ENCODE measurements at regions not wholly inside any gene's neighbourhood (a gene's known extent, or its start where the extent isn't known, plus 50 kb on each side); places are given as distances from the start of the nearest gene placed in this dataset.
A peak's percentile ranks its signal among the peaks of the same experiment; 100 is the strongest.

- no peak for DNase-seq
- Histone ChIP-seq H3K36me3 (replicated peaks; ENCODE audit: control insufficient read depth, insufficient read depth, low read length) (no peaks in the 10 kb centered on the region), H3K4me3 (ENCODE audit: insufficient read depth, low read depth, low read length) (no peak overlapping the region), H3K27me3 (ENCODE audit: control insufficient read depth, insufficient read depth, low read length) (no peaks in the 10 kb centered on the region)
Measured at GRCh38 chr14:80350707-80351106, 139.4 kb upstream of the DIO2 start.

- Histone ChIP-seq H3K36me3 (replicated peaks; ENCODE audit: control insufficient read depth, insufficient read depth, low read length) (no peaks in the 10 kb centered on the region), H3K27me3 (ENCODE audit: control insufficient read depth, insufficient read depth, low read length) (no peaks in the 10 kb centered on the region), H3K4me3 (ENCODE audit: insufficient read depth, low read depth, low read length) (no peak overlapping the region)
- no peak for DNase-seq
Measured at GRCh38 chr14:80346395-80346794, 135.1 kb upstream of the DIO2 start.

GRCh38 chr14:80344208-80344607, 132.9 kb upstream of the DIO2 start:
- Histone ChIP-seq H3K36me3 (replicated peaks; ENCODE audit: control insufficient read depth, insufficient read depth, low read length) (no peaks in the 10 kb centered on the region), H3K27me3 (ENCODE audit: control insufficient read depth, insufficient read depth, low read length) (no peaks in the 10 kb centered on the region), H3K4me3 (ENCODE audit: insufficient read depth, low read depth, low read length) (no peak overlapping the region)
- DNase-seq: no peak

GRCh38 chr14:80336608-80337106, 125.4 kb upstream of the DIO2 start:
- DNase-seq: no peak
- H3K36me3 ChIP-seq (replicated peaks; ENCODE audit: control insufficient read depth, insufficient read depth, low read length): no peaks in the 10 kb centered on the region

GRCh38 chr14:80325688-80326087, 114.4 kb upstream of the DIO2 start:
- no peak overlapping the region for H3K4me3 ChIP-seq (ENCODE audit: insufficient read depth, low read depth, low read length)
- no peaks in the 10 kb centered on the region for H3K27me3 ChIP-seq (ENCODE audit: control insufficient read depth, insufficient read depth, low read length)
- no peak for DNase-seq
- H3K36me3 ChIP-seq (replicated peaks; ENCODE audit: control insufficient read depth, insufficient read depth, low read length): no peaks in the 10 kb centered on the region

More at GRCh38 chr14:80336608-80337106, 125.4 kb upstream of the DIO2 start:
- Histone ChIP-seq H3K4me3 (ENCODE audit: insufficient read depth, low read depth, low read length) (no peak overlapping the region), H3K27me3 (ENCODE audit: control insufficient read depth, insufficient read depth, low read length) (no peaks in the 10 kb centered on the region)

- no peaks in the 10 kb centered on the region for H3K36me3 ChIP-seq (replicated peaks; ENCODE audit: control insufficient read depth, insufficient read depth, low read length)
- no peak overlapping the region for H3K4me3 ChIP-seq (ENCODE audit: insufficient read depth, low read depth, low read length)
- no peak for DNase-seq
- H3K27me3 ChIP-seq (ENCODE audit: control insufficient read depth, insufficient read depth, low read length): no peaks in the 10 kb centered on the region
Measured at GRCh38 chr14:80325112-80325511, 113.8 kb upstream of the DIO2 start.

GRCh38 chr14:80324649-80325048, 113.3 kb upstream of the DIO2 start:
- H3K27me3 ChIP-seq (ENCODE audit: control insufficient read depth, insufficient read depth, low read length): no peaks in the 10 kb centered on the region
- no peaks in the 10 kb centered on the region for H3K36me3 ChIP-seq (replicated peaks; ENCODE audit: control insufficient read depth, insufficient read depth, low read length)
- no peak for DNase-seq
- no peak overlapping the region for H3K4me3 ChIP-seq (ENCODE audit: insufficient read depth, low read depth, low read length)

- no peak for DNase-seq
- Histone ChIP-seq H3K4me3 (ENCODE audit: insufficient read depth, low read depth, low read length) (no peak overlapping the region), H3K27me3 (ENCODE audit: control insufficient read depth, insufficient read depth, low read length) (no peaks in the 10 kb centered on the region), H3K36me3 (replicated peaks; ENCODE audit: control insufficient read depth, insufficient read depth, low read length) (no peaks in the 10 kb centered on the region)
Measured at GRCh38 chr14:80323038-80323665, 111.8 kb upstream of the DIO2 start.

GRCh38 chr14:80316441-80316840, 105.1 kb upstream of the DIO2 start:
- Histone ChIP-seq H3K36me3 (replicated peaks; ENCODE audit: control insufficient read depth, insufficient read depth, low read length) (no peaks in the 10 kb centered on the region), H3K4me3 (ENCODE audit: insufficient read depth, low read depth, low read length) (no peak overlapping the region), H3K27me3 (ENCODE audit: control insufficient read depth, insufficient read depth, low read length) (no peaks in the 10 kb centered on the region)
- no peak for DNase-seq

- no peak overlapping the region for H3K4me3 ChIP-seq (ENCODE audit: insufficient read depth, low read depth, low read length)
- DNase-seq: peak; percentile 2
- H3K36me3 ChIP-seq (replicated peaks; ENCODE audit: control insufficient read depth, insufficient read depth, low read length): no peaks in the 10 kb centered on the region
- no peaks in the 10 kb centered on the region for H3K27me3 ChIP-seq (ENCODE audit: control insufficient read depth, insufficient read depth, low read length)
Measured at GRCh38 chr14:80315681-80316080, 104.4 kb upstream of the DIO2 start.

GRCh38 chr14:80313806-80314205, 102.5 kb upstream of the DIO2 start:
- Histone ChIP-seq H3K36me3 (replicated peaks; ENCODE audit: control insufficient read depth, insufficient read depth, low read length) (no peaks in the 10 kb centered on the region), H3K4me3 (ENCODE audit: insufficient read depth, low read depth, low read length) (no peak overlapping the region), H3K27me3 (ENCODE audit: control insufficient read depth, insufficient read depth, low read length) (no peaks in the 10 kb centered on the region)
- no peak for DNase-seq

- no peak overlapping the region for H3K4me3 ChIP-seq (ENCODE audit: insufficient read depth, low read depth, low read length)
- no peaks in the 10 kb centered on the region for H3K36me3 ChIP-seq (replicated peaks; ENCODE audit: control insufficient read depth, insufficient read depth, low read length)
- no peaks in the 10 kb centered on the region for H3K27me3 ChIP-seq (ENCODE audit: control insufficient read depth, insufficient read depth, low read length)
- DNase-seq: no peak
Measured at GRCh38 chr14:80310938-80311750, 99.8 kb upstream of the DIO2 start.

GRCh38 chr14:80304125-80304766, 92.9 kb upstream of the DIO2 start:
- H3K27me3 ChIP-seq (ENCODE audit: control insufficient read depth, insufficient read depth, low read length): no peaks in the 10 kb centered on the region
- no peaks in the 10 kb centered on the region for H3K36me3 ChIP-seq (replicated peaks; ENCODE audit: control insufficient read depth, insufficient read depth, low read length)
- H3K4me3 ChIP-seq (ENCODE audit: insufficient read depth, low read depth, low read length): no peak overlapping the region
- DNase-seq: no peak

- no peaks in the 10 kb centered on the region for H3K27me3 ChIP-seq (ENCODE audit: control insufficient read depth, insufficient read depth, low read length)
- DNase-seq: no peak
- no peak overlapping the region for H3K4me3 ChIP-seq (ENCODE audit: insufficient read depth, low read depth, low read length)
- no peaks in the 10 kb centered on the region for H3K36me3 ChIP-seq (replicated peaks; ENCODE audit: control insufficient read depth, insufficient read depth, low read length)
Measured at GRCh38 chr14:80300351-80300750, 89.0 kb upstream of the DIO2 start.

GRCh38 chr14:80298491-80299017, 87.2 kb upstream of the DIO2 start:
- Histone ChIP-seq H3K4me3 (ENCODE audit: insufficient read depth, low read depth, low read length) (no peak overlapping the region), H3K36me3 (replicated peaks; ENCODE audit: control insufficient read depth, insufficient read depth, low read length) (no peaks in the 10 kb centered on the region), H3K27me3 (ENCODE audit: control insufficient read depth, insufficient read depth, low read length) (no peaks in the 10 kb centered on the region)
- no peak for DNase-seq
